ENCODE measurements at regions not wholly inside any gene's neighbourhood (a gene's known extent, or its start where the extent isn't known, plus 50 kb on each side); places are given as distances from the start of the nearest gene placed in this dataset.
"Not testable (repeated sequence)": the region's sequence is repeated elsewhere in the genome, so short reads cannot be mapped to it uniquely, and the experiment has no call there.

DNA sequence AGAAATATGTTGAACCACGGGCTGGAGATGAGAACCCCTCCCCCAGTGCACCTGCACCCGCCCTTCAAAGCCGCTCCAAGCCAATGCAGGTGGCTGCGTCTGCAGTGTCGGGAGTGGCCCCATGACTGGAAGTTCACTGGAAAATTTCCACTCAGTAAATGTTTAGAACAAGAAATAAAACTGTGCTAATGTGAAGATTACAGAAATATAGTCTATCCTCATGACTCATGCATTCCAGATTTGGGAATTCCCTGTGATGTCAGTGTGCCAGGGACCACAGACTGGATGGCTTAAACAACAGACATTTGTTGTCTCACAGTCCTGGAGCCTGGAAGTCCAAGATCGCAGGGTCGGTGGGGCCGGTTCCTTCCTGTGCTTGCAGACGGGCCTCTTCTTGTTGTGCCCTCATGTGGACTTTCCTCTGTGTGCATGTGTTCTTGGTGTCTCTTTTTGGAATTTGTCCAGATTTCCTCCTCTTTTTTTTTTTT lies 3967.0 kb upstream of the TPTE start:
- not testable (repeated sequence) for H3K4me1 ChIP-seq (ENCODE audit: control insufficient read depth in 5 of 5, insufficient read depth in 5 of 5, low read length in 5 of 5); H3K36me3 ChIP-seq (ENCODE audit: control insufficient read depth in 5 of 5, insufficient read depth in 5 of 5, low read length in 5 of 5); H3K9ac ChIP-seq (ENCODE audit: low read length in 5 of 5); H3K9me3 ChIP-seq (ENCODE audit: control insufficient read depth in 5 of 5, low read length in 5 of 5); H3K27me3 ChIP-seq (ENCODE audit: control insufficient read depth in 5 of 5, insufficient read depth in 4 of 5, low read length in 5 of 5); H3K4me3 ChIP-seq (ENCODE audit: low read depth in 1 of 5, low read length in 5 of 5); H3K27ac ChIP-seq (ENCODE audit: low read depth, low read length)

DNA sequence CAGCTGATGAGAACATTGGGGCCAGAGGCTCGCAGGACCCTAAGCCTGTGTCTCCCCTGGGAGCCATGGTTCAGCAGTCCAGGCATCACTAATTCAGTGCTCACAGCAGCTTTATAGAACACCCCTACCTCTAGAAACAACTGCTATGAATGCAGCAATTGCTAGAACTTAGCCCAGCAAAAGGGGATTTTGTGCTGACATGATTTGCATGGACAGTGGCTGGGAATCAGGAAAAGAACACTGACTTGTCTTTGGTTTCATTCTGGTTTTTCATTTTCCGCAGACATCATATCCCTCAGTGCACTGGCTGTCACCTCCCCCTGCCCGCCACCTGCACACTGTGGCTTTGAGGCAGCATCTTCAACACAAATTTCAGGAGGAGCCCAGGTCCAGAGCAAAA lies 3964.9 kb upstream of the TPTE start:
- not testable (repeated sequence) for H3K9ac ChIP-seq (ENCODE audit: low read length in 5 of 5); H3K9me3 ChIP-seq (ENCODE audit: control insufficient read depth in 5 of 5, low read length in 5 of 5); H3K4me1 ChIP-seq (ENCODE audit: control insufficient read depth in 5 of 5, insufficient read depth in 5 of 5, low read length in 5 of 5); H3K4me3 ChIP-seq (ENCODE audit: low read depth in 1 of 5, low read length in 5 of 5); H3K27me3 ChIP-seq (ENCODE audit: control insufficient read depth in 5 of 5, insufficient read depth in 4 of 5, low read length in 5 of 5); H3K27ac ChIP-seq (ENCODE audit: low read depth, low read length); H3K36me3 ChIP-seq (ENCODE audit: control insufficient read depth in 5 of 5, insufficient read depth in 5 of 5, low read length in 5 of 5)

DNA sequence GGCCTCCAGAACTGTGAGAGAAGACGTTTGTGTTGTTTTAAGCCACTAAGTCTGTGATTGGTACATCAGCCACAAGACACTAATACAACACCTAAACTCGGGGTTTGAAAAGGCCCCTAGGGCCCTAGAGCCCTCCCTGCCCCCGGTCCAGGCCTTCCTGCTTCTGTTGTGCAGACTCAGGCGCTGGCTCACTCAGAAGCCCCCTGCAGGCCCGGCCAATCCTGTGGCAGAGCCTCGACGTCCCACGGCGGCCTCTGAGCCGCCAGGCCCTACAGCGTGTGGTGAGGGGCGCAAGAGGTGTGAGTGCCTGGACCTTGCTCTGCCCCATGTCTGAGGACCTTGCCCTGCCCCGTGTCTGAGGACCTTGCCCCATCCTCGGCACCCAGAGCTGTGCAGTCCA lies 3964.0 kb upstream of the TPTE start:
- H3K27me3 ChIP-seq (ENCODE audit: control insufficient read depth in 5 of 5, insufficient read depth in 4 of 5, low read length in 5 of 5); H3K4me1 ChIP-seq (ENCODE audit: control insufficient read depth in 5 of 5, insufficient read depth in 5 of 5, low read length in 5 of 5); H3K27ac ChIP-seq (ENCODE audit: low read depth, low read length); H3K36me3 ChIP-seq (ENCODE audit: control insufficient read depth in 5 of 5, insufficient read depth in 5 of 5, low read length in 5 of 5); H3K4me3 ChIP-seq (ENCODE audit: low read depth in 1 of 5, low read length in 5 of 5); H3K9me3 ChIP-seq (ENCODE audit: control insufficient read depth in 5 of 5, low read length in 5 of 5); H3K9ac ChIP-seq (ENCODE audit: low read length in 5 of 5): not testable (repeated sequence)

DNA sequence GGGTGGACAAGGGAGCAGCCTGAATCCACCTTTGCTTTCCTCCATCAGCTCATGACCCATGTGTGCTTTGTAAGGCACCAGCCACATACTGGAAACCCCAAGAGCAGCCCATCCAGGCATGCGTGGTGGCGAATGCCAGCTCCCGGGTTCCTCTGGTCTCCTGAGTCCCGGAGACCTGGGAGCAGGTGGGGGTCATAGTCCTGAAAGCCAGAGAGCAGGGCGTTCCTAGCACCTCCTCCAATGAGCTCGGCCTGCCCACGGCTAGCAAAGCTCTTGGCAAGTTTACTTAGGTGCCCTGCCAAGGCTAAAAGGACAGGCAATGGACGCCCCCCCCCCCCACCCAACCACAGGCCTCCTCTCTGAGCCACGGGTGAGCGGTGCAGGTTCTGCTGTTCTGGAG lies 3960.2 kb upstream of the TPTE start:
- not testable (repeated sequence) for H3K4me3 ChIP-seq (ENCODE audit: low read depth in 1 of 5, low read length in 5 of 5); H3K27me3 ChIP-seq (ENCODE audit: control insufficient read depth in 5 of 5, insufficient read depth in 4 of 5, low read length in 5 of 5); H3K4me1 ChIP-seq (ENCODE audit: control insufficient read depth in 5 of 5, insufficient read depth in 5 of 5, low read length in 5 of 5); H3K9me3 ChIP-seq (ENCODE audit: control insufficient read depth in 5 of 5, low read length in 5 of 5); H3K27ac ChIP-seq (ENCODE audit: low read depth, low read length); H3K9ac ChIP-seq (ENCODE audit: low read length in 5 of 5); H3K36me3 ChIP-seq (ENCODE audit: control insufficient read depth in 5 of 5, insufficient read depth in 5 of 5, low read length in 5 of 5)

DNA sequence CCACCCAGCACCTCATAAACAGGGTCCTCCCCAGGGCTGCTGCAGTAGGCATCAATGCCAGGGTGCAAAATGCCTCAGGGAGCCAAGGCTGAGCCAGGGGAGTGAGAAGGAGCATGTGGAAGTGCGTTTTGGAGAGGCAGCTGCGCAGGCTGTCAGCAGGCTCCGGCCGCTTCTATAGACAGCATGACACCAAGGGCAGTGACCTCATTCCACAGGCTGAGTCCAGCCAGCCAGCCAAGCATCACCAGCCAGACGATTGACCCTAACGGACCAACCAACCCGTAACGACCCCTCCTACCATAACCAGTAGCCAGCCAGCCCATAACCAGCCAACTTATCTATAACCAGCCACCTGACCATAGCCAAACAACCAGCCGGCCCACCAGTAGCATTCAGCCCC lies 3959.8 kb upstream of the TPTE start:
- not testable (repeated sequence) for H3K27ac ChIP-seq (ENCODE audit: low read depth, low read length); H3K36me3 ChIP-seq (ENCODE audit: control insufficient read depth in 5 of 5, insufficient read depth in 5 of 5, low read length in 5 of 5); H3K9ac ChIP-seq (ENCODE audit: low read length in 5 of 5); H3K27me3 ChIP-seq (ENCODE audit: control insufficient read depth in 5 of 5, insufficient read depth in 4 of 5, low read length in 5 of 5); H3K4me1 ChIP-seq (ENCODE audit: control insufficient read depth in 5 of 5, insufficient read depth in 5 of 5, low read length in 5 of 5); H3K9me3 ChIP-seq (ENCODE audit: control insufficient read depth in 5 of 5, low read length in 5 of 5); H3K4me3 ChIP-seq (ENCODE audit: low read depth in 1 of 5, low read length in 5 of 5)

DNA sequence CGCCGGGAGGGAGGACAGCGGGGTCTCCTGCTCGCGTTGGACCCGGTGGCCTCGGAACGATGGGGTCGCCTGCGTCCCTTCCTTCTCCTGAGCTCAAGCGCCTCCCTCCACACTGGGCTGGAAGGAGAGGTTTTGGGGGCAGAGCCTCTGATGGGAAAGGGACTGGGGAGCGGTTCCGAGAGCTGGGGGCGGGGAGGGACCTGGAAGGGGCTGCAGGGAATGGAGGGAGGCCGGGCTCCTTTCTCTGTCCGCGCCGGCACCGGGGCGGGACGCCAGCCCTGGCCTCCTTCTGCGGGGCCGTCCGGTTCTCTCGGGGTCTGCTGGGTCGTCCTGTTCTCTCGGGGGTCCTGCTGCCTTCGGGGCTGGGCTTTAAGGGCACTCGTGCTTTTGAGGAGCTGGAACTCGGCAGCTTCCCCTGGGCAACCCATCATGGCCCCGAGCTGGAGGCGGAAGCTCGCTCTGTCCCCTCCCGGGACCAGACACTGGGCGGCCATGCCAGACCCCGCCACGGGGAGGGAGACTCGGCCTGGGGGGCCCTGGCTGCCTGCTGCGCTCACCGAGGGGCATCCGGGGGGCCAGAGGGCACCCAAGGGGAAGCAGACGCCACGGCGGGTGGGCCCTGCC lies 3956.7 kb upstream of the TPTE start:
- not testable (repeated sequence) for H3K36me3 ChIP-seq (ENCODE audit: control insufficient read depth in 5 of 5, insufficient read depth in 5 of 5, low read length in 5 of 5); H3K27me3 ChIP-seq (ENCODE audit: control insufficient read depth in 5 of 5, insufficient read depth in 4 of 5, low read length in 5 of 5); H3K27ac ChIP-seq (ENCODE audit: low read depth, low read length); H3K4me1 ChIP-seq (ENCODE audit: control insufficient read depth in 5 of 5, insufficient read depth in 5 of 5, low read length in 5 of 5); H3K9me3 ChIP-seq (ENCODE audit: control insufficient read depth in 5 of 5, low read length in 5 of 5); H3K9ac ChIP-seq (ENCODE audit: low read length in 5 of 5)
- H3K4me3 ChIP-seq (ENCODE audit: low read depth in 1 of 5, low read length in 5 of 5), result peak overlapping the region in 1 of 5 donors; percentile 22

DNA sequence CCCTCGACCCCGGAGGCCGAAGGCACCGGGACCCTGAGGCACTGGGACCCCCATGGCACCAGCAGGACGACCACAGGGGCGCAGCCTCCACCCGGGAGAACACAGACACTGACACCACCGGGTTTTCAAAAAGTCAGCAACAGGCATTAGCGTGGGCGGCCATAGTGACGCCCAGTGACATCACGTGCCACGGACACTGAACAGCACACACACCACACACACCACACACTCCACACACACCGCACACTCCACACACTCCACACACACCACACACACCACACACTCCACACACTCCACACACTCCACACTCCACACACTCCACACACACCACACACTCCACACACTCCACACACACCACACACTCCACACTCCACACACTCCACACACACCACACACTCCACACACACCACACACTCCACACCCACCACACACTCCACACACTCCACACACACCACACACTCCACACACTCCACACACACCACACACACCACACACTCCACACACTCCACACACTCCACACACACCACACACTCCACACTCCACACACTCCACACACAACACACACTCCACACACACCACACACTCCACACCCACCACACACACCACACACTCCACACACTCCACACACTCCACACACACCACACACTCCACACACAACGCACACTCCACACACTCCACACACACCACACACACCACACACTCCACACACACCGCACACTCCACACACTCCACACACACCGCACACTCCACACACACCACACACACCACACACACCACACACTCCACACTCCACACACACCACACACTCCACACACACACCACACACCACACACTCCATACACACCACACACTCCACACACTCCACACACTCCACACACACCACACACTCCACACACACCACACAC lies 3955.9 kb upstream of the TPTE start:
- not testable (repeated sequence) for H3K9me3 ChIP-seq (ENCODE audit: control insufficient read depth in 5 of 5, low read length in 5 of 5); H3K4me3 ChIP-seq (ENCODE audit: low read depth in 1 of 5, low read length in 5 of 5); H3K9ac ChIP-seq (ENCODE audit: low read length in 5 of 5); H3K27me3 ChIP-seq (ENCODE audit: control insufficient read depth in 5 of 5, insufficient read depth in 4 of 5, low read length in 5 of 5); H3K4me1 ChIP-seq (ENCODE audit: control insufficient read depth in 5 of 5, insufficient read depth in 5 of 5, low read length in 5 of 5); H3K27ac ChIP-seq (ENCODE audit: low read depth, low read length); H3K36me3 ChIP-seq (ENCODE audit: control insufficient read depth in 5 of 5, insufficient read depth in 5 of 5, low read length in 5 of 5)

DNA sequence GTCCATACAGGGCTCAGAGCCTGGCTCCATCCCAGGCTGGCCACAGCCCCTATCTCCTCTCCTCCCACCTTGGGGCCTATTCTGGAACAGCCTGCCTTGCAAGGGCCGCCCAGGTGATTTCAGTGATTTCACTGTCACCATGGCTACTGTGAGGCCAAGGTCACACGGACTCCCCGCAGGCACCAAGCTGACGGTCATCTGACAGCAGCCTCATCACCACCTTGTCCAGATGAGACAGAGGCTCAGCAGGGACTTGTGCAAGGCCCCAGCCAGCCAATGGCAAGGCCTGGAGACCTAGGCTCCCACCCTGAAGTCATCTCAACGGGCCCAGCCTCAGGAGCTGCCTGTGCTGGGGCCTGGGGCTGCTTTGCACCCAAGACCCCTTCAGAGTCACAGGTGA lies 3953.8 kb upstream of the TPTE start:
- H3K4me1 ChIP-seq (ENCODE audit: control insufficient read depth in 5 of 5, insufficient read depth in 5 of 5, low read length in 5 of 5); H3K9ac ChIP-seq (ENCODE audit: low read length in 5 of 5); H3K27ac ChIP-seq (ENCODE audit: low read depth, low read length); H3K9me3 ChIP-seq (ENCODE audit: control insufficient read depth in 5 of 5, low read length in 5 of 5); H3K4me3 ChIP-seq (ENCODE audit: low read depth in 1 of 5, low read length in 5 of 5); H3K27me3 ChIP-seq (ENCODE audit: control insufficient read depth in 5 of 5, insufficient read depth in 4 of 5, low read length in 5 of 5); H3K36me3 ChIP-seq (ENCODE audit: control insufficient read depth in 5 of 5, insufficient read depth in 5 of 5, low read length in 5 of 5): not testable (repeated sequence)

DNA sequence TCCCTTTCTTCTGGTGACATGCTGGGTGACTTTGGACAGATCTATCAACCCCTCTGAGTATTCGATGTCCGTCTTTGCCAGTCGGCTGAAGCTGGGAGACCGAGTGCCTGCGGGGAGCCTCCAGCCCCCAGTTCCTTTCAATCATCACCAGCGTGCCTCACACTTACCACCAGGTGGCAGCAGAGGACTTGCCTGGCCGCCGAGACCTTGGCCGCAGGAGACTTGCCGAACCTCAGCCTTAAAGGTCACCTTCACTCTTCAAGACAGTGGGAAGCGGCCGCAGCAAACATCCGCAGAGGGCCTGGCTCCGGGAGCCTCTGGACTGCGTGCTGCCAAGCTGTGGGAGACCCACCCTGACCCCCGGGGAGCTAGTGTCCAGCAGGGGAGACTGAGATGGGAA lies 3952.2 kb upstream of the TPTE start:
- not testable (repeated sequence) for H3K36me3 ChIP-seq (ENCODE audit: control insufficient read depth in 5 of 5, insufficient read depth in 5 of 5, low read length in 5 of 5); H3K4me3 ChIP-seq (ENCODE audit: low read depth in 1 of 5, low read length in 5 of 5); H3K27ac ChIP-seq (ENCODE audit: low read depth, low read length); H3K9me3 ChIP-seq (ENCODE audit: control insufficient read depth in 5 of 5, low read length in 5 of 5); H3K4me1 ChIP-seq (ENCODE audit: control insufficient read depth in 5 of 5, insufficient read depth in 5 of 5, low read length in 5 of 5); H3K9ac ChIP-seq (ENCODE audit: low read length in 5 of 5); H3K27me3 ChIP-seq (ENCODE audit: control insufficient read depth in 5 of 5, insufficient read depth in 4 of 5, low read length in 5 of 5)

DNA sequence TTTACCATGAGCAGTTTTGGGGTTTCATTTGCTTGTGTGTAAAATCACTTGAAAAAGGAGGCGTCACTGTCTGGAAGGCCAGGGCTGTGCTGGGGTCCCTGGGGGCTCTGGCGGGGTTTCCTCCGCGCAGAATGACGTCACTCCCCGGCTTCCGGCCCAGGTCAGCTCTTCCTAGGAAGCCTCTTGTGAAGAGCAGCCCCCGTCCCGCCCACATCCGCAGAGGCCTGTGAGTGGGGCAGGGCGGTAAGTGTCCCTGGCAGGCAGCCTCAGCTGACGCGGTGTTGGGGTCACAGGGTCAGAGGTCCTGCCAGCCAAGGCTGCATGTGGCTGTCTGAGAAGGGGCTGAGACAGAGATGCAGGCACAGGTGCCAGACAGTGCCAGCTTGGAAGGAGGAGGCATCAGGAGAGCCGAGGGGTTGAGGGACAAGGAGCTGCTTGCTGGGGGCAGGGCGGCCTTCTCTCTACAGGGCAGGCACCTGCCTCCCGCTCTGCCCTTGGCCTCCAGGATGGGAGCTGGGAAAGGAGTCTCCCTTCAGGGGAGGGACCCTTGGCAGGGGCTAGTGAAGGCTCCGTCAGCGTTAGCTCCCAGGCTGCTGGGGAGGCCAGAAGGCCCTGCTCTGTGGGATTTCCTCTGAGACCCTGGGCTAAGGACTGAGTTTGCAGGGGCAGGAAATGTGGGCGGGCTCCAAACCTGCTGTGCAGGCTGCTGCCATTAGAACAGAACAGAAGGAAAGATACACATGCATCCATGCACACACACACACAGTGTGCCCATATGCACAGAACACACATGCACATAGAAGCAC lies 3951.6 kb upstream of the TPTE start:
- H3K9me3 ChIP-seq (ENCODE audit: control insufficient read depth in 5 of 5, low read length in 5 of 5); H3K4me3 ChIP-seq (ENCODE audit: low read depth in 1 of 5, low read length in 5 of 5); H3K36me3 ChIP-seq (ENCODE audit: control insufficient read depth in 5 of 5, insufficient read depth in 5 of 5, low read length in 5 of 5); H3K27me3 ChIP-seq (ENCODE audit: control insufficient read depth in 5 of 5, insufficient read depth in 4 of 5, low read length in 5 of 5); H3K27ac ChIP-seq (ENCODE audit: low read depth, low read length); H3K4me1 ChIP-seq (ENCODE audit: control insufficient read depth in 5 of 5, insufficient read depth in 5 of 5, low read length in 5 of 5); H3K9ac ChIP-seq (ENCODE audit: low read length in 5 of 5): not testable (repeated sequence)

Data from subcutaneous abdominal adipose tissue (tissue), 5 donors.